ENCODE measurements at regions not wholly inside any gene's neighbourhood (a gene's known extent, or its start where the extent isn't known, plus 50 kb on each side); places are given as distances from the start of the nearest gene placed in this dataset.

DNA sequence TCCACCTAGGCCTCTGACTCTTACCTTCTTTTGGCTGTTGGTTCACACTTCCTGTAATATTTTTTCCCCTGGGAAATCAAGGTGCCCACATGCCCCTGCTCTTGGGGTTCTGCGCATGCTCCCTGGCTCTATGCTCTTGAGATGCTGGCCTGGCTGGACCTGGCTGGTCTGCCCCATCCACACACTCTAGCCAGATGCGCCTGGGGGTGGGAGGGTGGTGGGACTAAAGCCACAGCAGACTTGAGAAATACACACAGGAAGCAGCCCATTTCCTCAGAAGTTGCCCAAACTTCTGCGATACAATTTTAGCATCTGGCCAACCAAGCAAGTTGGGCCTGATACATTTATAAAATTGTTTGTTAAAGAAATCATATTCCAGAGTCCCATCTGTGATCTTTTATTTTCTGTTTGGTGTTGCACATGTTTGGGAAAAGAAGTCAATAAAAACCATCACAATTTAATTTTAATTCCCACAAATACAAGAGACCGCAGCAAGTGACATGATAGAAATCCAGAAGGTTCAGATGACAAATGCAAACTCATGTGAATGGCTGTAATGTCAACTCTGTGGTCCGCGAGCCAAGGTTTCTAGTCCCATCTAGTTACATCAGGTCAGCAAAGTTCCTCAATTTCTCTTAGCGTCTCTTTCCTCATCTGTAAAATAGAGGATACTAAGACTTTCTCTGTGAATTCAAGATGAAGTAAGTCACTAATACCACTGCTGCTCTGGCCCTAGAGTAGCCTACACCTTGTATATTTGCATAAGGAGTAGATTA is 55.9 kb upstream of the MEF2A start:
- Histone ChIP-seq H3K36me3 (ENCODE audit: control insufficient read depth, insufficient read depth, low read length) (no peaks in the 10 kb centered on the region), H3K9me3 (ENCODE audit: control insufficient read depth, low read length) (no peaks in the 10 kb centered on the region), H3K4me3 (ENCODE audit: insufficient read depth, low read depth, low read length) (no peak overlapping the region), H3K4me1 (ENCODE audit: control insufficient read depth, insufficient read depth, low read length) (no peaks in the 10 kb centered on the region), H3K27ac (ENCODE audit: insufficient read depth, low read depth, low read length, poor library complexity, severe bottlenecking) (no peak overlapping the region), H3K27me3 (ENCODE audit: control insufficient read depth, insufficient read depth, low read length, poor library complexity, severe bottlenecking) (no peaks in the 10 kb centered on the region)
- 95 to 96% methylated on average over 7 of the region's 7 CpGs for WGBS, 2 experiments

GRCh38 chr15:99511531-99511865 is 54.3 kb upstream of the MEF2A start:
- Histone ChIP-seq H3K27ac (ENCODE audit: insufficient read depth, low read depth, low read length, poor library complexity, severe bottlenecking) (no peak overlapping the region), H3K36me3 (ENCODE audit: control insufficient read depth, insufficient read depth, low read length) (no peaks in the 10 kb centered on the region), H3K4me1 (ENCODE audit: control insufficient read depth, insufficient read depth, low read length) (no peaks in the 10 kb centered on the region), H3K27me3 (ENCODE audit: control insufficient read depth, insufficient read depth, low read length, poor library complexity, severe bottlenecking) (no peaks in the 10 kb centered on the region), H3K4me3 (ENCODE audit: insufficient read depth, low read depth, low read length) (no peak overlapping the region), H3K9me3 (ENCODE audit: control insufficient read depth, low read length) (no peaks in the 10 kb centered on the region)
- 93 to 95% methylated on average over 6 of the region's 6 CpGs for WGBS, 2 experiments

GRCh38 chr15:99511866-99512661 is 53.7 kb upstream of the MEF2A start:
- Histone ChIP-seq H3K36me3 (ENCODE audit: control insufficient read depth, insufficient read depth, low read length) (no peaks in the 10 kb centered on the region), H3K4me3 (ENCODE audit: insufficient read depth, low read depth, low read length) (no peak overlapping the region), H3K4me1 (ENCODE audit: control insufficient read depth, insufficient read depth, low read length) (no peaks in the 10 kb centered on the region), H3K27ac (ENCODE audit: insufficient read depth, low read depth, low read length, poor library complexity, severe bottlenecking) (no peak overlapping the region), H3K27me3 (ENCODE audit: control insufficient read depth, insufficient read depth, low read length, poor library complexity, severe bottlenecking) (no peaks in the 10 kb centered on the region), H3K9me3 (ENCODE audit: control insufficient read depth, low read length) (no peaks in the 10 kb centered on the region)
- WGBS, 2 experiments = 89 to 92% methylated on average over 13 to 14 of the region's 14 CpGs

DNA sequence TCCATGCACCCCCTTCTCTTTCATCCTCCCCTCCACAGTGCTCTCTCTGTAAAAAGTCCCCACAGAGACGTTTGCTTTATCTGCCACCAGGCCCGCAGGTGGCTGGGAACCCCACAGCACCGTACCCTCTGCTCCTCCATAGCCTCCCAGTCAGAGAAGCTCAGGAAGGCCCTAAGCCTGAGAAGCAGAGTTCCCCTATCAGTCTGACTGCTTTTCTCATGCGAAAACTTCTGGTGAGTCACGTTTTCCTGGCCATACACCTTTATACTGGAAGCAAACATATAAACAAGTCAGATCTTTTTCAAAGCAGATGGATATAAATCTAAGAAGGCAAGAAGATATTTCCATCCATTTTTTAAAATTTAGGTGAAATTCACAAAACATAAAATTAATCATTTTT is 51.5 kb upstream of the MEF2A start:
- no peak overlapping the region for H3K4me3 ChIP-seq (ENCODE audit: insufficient read depth, low read depth, low read length)
- H3K9me3 ChIP-seq (ENCODE audit: control insufficient read depth, low read length) = no peaks in the 10 kb centered on the region
- no peaks in the 10 kb centered on the region for H3K27me3 ChIP-seq (ENCODE audit: control insufficient read depth, insufficient read depth, low read length, poor library complexity, severe bottlenecking)
- no peaks in the 10 kb centered on the region for H3K4me1 ChIP-seq (ENCODE audit: control insufficient read depth, insufficient read depth, low read length)
- 51 to 61% methylated on average over 5 of the region's 5 CpGs for WGBS, 2 experiments
- no peak overlapping the region for H3K27ac ChIP-seq (ENCODE audit: insufficient read depth, low read depth, low read length, poor library complexity, severe bottlenecking)
- no peaks in the 10 kb centered on the region for H3K36me3 ChIP-seq (ENCODE audit: control insufficient read depth, insufficient read depth, low read length)

Measured in ectodermal cell (in vitro differentiated cells).